ENCODE measurements at regions not wholly inside any gene's neighbourhood (a gene's known extent, or its start where the extent isn't known, plus 50 kb on each side); places are given as distances from the start of the nearest gene placed in this dataset.

GRCh38 chr1:79472067-79472656 is 465.6 kb upstream of the ADGRL4 start:
- TF ChIP-seq CTCF (IDR thresholded peaks at IDR 0.05; ENCODE audit: low read length), result no peak
- no peak for TF ChIP-seq EZH2 (IDR thresholded peaks at IDR 0.05; ENCODE audit: borderline replicate concordance, low read length)
